RWPE1 (cell line): ENCODE measurements at regions not wholly inside any gene's neighbourhood (a gene's known extent, or its start where the extent isn't known, plus 50 kb on each side); places are given as distances from the start of the nearest gene placed in this dataset.

Experiments used
- CTCF ChIA-PET: fragments of 350-600 bp; sonication (Branson Sonifier 250); formaldehyde crosslinking; extraction: SDS; loops from one replicate; lab custom pipeline; 2021; lab: Yijun Ruan, JAX
- POLR2A ChIA-PET: fragments of 400-600 bp; formaldehyde crosslinking; extraction: SDS; loops from one replicate; lab custom pipeline; 2020; ENCODE audit warnings: antibody characterized with exemption; ENCODE audit not compliant: low non-redundant PET; lab: Yijun Ruan, JAX
- DNase-seq: peaks from one replicate; pipeline ENCODE4 v3.0.0; 2012; ENCODE audit warnings: low spot score
- H3K27ac ChIP-seq: fragments of 450-650 bp; 2 replicates; pipeline ENCODE4 v1.5.1; 2017
- CTCF ChIP-seq: fragments of 450-650 bp; conservative IDR thresholded peaks from 2 replicates; pipeline ENCODE4 v1.5.1; 2017; ENCODE audit warnings: low read depth, mild to moderate bottlenecking

- TF ChIP-seq CTCF, result no peak
- POLR2A ChIA-PET, result interaction anchor here (1.3 kb wide), 1 partner anchor 9 kb away, joined by 3 read pairs; no protein-coding TSS in a partner anchor
These were observed 155.2 kb downstream of the CEBPB start for GRCh38 chr20:50345712-50346373.

GRCh38 chr20:50346374-50347283, 156.0 kb downstream of the CEBPB start:
- POLR2A ChIA-PET, result no interaction called here
- DNase-seq, result peak; percentile 55

More at GRCh38 chr20:50345712-50346373, 155.2 kb downstream of the CEBPB start:
- peak overlapping the region; percentile 82 for H3K27ac ChIP-seq
- no peak for DNase-seq
- CTCF ChIA-PET, result interaction anchor here (0.6 to 2.0 kb wide), 6 partner anchors 9 to 115 kb away, joined by 3 to 11 read pairs (median 4); no protein-coding TSS in a partner anchor

GRCh38 chr20:50347284-50348063, 156.8 kb downstream of the CEBPB start:
- peak overlapping the region; percentile 82; the same call in 1 of the 2 replicates for H3K27ac ChIP-seq
- no peak for TF ChIP-seq CTCF
- no peak for DNase-seq
- POLR2A ChIA-PET, result no interaction called here
- CTCF ChIA-PET, result interaction anchor here (0.6 to 1.4 kb wide), 3 partner anchors 12 to 232 kb away, joined by 4 to 13 read pairs (median 6); no protein-coding TSS in a partner anchor

More at GRCh38 chr20:50346374-50347283, 156.0 kb downstream of the CEBPB start:
- no peak for TF ChIP-seq CTCF
- peak overlapping the region; percentile 82 for H3K27ac ChIP-seq
- CTCF ChIA-PET, result interaction anchor here (0.6 to 2.0 kb wide), 7 partner anchors 8 to 114 kb away, joined by 3 to 13 read pairs (median 4); no protein-coding TSS in a partner anchor

GRCh38 chr20:50348096-50348495, 157.5 kb downstream of the CEBPB start:
- ChIA-PET CTCF (interaction anchor here (1.4 kb wide), 1 partner anchor 13 kb away, joined by 13 read pairs; no protein-coding TSS in a partner anchor), POLR2A (no interaction called here)
- no peak for TF ChIP-seq CTCF
- DNase-seq, result no peak
- no peak overlapping the region for H3K27ac ChIP-seq

- no peak overlapping the region for H3K27ac ChIP-seq
- DNase-seq, result no peak
- TF ChIP-seq CTCF, result no peak
- CTCF ChIA-PET, result no interaction called here
- POLR2A ChIA-PET, result no interaction called here
These were observed 159.5 kb upstream of the PTPN1 start for GRCh38 chr20:50350510-50351249.
